ENCODE measurements at regions not wholly inside any gene's neighbourhood (a gene's known extent, or its start where the extent isn't known, plus 50 kb on each side); places are given as distances from the start of the nearest gene placed in this dataset.

- Histone ChIP-seq H3K4me2 (no peak overlapping the region), H3K9me3 (ENCODE audit: low read depth) (no peaks in the 10 kb centered on the region), H3K4me3 (no peak overlapping the region), H3K27me3 (no peaks in the 10 kb centered on the region), H3K9me2 (replicated peaks; ENCODE audit: insufficient read depth) (no peaks in the 10 kb centered on the region), H4K20me1 (ENCODE audit: insufficient read depth, poor library complexity, severe bottlenecking) (no peaks in the 10 kb centered on the region), H2AFZ (no peak overlapping the region), H3K79me2 (no peaks in the 10 kb centered on the region), H3K27ac (no peak overlapping the region), H3K36me3 (replicated peaks; ENCODE audit: insufficient read depth, low read depth) (no peaks in the 10 kb centered on the region), H3K4me1 (ENCODE audit: insufficient read depth) (no peaks in the 10 kb centered on the region)
- DNase-seq (ENCODE audit: low spot score): no peak
- WGBS (ENCODE audit: low lambda C conversion rate, missing lambda C conversion rate): 95% methylated on average over 2 of the region's 2 CpGs
- TF ChIP-seq EZH2 (IDR thresholded peaks at IDR 0.05; ENCODE audit: borderline replicate concordance) (no peak), EZH2phosphoT487 (IDR thresholded peaks at IDR 0.05; ENCODE audit: low read depth, severe bottlenecking, unreplicated experiment) (no peak)
- TF ChIP-seq, protein P1, sequence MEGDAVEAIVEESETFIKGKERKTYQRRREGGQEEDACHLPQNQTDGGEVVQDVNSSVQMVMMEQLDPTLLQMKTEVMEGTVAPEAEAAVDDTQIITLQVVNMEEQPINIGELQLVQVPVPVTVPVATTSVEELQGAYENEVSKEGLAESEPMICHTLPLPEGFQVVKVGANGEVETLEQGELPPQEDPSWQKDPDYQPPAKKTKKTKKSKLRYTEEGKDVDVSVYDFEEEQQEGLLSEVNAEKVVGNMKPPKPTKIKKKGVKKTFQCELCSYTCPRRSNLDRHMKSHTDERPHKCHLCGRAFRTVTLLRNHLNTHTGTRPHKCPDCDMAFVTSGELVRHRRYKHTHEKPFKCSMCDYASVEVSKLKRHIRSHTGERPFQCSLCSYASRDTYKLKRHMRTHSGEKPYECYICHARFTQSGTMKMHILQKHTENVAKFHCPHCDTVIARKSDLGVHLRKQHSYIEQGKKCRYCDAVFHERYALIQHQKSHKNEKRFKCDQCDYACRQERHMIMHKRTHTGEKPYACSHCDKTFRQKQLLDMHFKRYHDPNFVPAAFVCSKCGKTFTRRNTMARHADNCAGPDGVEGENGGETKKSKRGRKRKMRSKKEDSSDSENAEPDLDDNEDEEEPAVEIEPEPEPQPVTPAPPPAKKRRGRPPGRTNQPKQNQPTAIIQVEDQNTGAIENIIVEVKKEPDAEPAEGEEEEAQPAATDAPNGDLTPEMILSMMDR (IDR thresholded peaks at IDR 0.05; ENCODE audit: poor library complexity): no peak
These were observed 924.7 kb downstream of the SUCLG1 start for GRCh38 chr2:83534416-83534815.

GRCh38 chr2:83531206-83531826 is 927.8 kb downstream of the SUCLG1 start:
- Histone ChIP-seq H3K9me2 (replicated peaks; ENCODE audit: insufficient read depth) (no peaks in the 10 kb centered on the region), H3K36me3 (replicated peaks; ENCODE audit: insufficient read depth, low read depth) (no peaks in the 10 kb centered on the region), H3K9me3 (ENCODE audit: low read depth) (no peaks in the 10 kb centered on the region), H3K79me2 (no peaks in the 10 kb centered on the region), H3K27me3 (no peaks in the 10 kb centered on the region), H3K27ac (no peak overlapping the region), H3K4me2 (no peak overlapping the region), H4K20me1 (ENCODE audit: insufficient read depth, poor library complexity, severe bottlenecking) (no peaks in the 10 kb centered on the region), H3K4me3 (no peak overlapping the region), H2AFZ (no peak overlapping the region), H3K4me1 (ENCODE audit: insufficient read depth) (no peaks in the 10 kb centered on the region)
- no peak for DNase-seq (ENCODE audit: low spot score)
- TF ChIP-seq EZH2 (IDR thresholded peaks at IDR 0.05; ENCODE audit: borderline replicate concordance): no peak
- TF ChIP-seq EZH2phosphoT487 (IDR thresholded peaks at IDR 0.05; ENCODE audit: low read depth, severe bottlenecking, unreplicated experiment): no peak
- TF ChIP-seq, protein P1 (IDR thresholded peaks at IDR 0.05; ENCODE audit: poor library complexity): no peak
- 62% methylated on average over 5 of the region's 5 CpGs for WGBS (ENCODE audit: low lambda C conversion rate, missing lambda C conversion rate)

- H4K20me1 ChIP-seq (ENCODE audit: insufficient read depth, poor library complexity, severe bottlenecking): no peaks in the 10 kb centered on the region
- no peak for DNase-seq (ENCODE audit: low spot score)
- H3K79me2 ChIP-seq: no peaks in the 10 kb centered on the region
- no peaks in the 10 kb centered on the region for H3K9me3 ChIP-seq (ENCODE audit: low read depth)
- H3K9me2 ChIP-seq (replicated peaks; ENCODE audit: insufficient read depth): no peaks in the 10 kb centered on the region
- no peak overlapping the region for H2AFZ ChIP-seq
- H3K27me3 ChIP-seq: no peaks in the 10 kb centered on the region
- H3K27ac ChIP-seq: no peak overlapping the region
- no peaks in the 10 kb centered on the region for H3K36me3 ChIP-seq (replicated peaks; ENCODE audit: insufficient read depth, low read depth)
- TF ChIP-seq EZH2 (IDR thresholded peaks at IDR 0.05; ENCODE audit: borderline replicate concordance): no peak
- TF ChIP-seq, protein P1 (IDR thresholded peaks at IDR 0.05; ENCODE audit: poor library complexity): no peak
- no peak for TF ChIP-seq EZH2phosphoT487 (IDR thresholded peaks at IDR 0.05; ENCODE audit: low read depth, severe bottlenecking, unreplicated experiment)
- H3K4me1 ChIP-seq (ENCODE audit: insufficient read depth): no peaks in the 10 kb centered on the region
- H3K4me3 ChIP-seq: no peak overlapping the region
- WGBS (ENCODE audit: low lambda C conversion rate, missing lambda C conversion rate): 73% methylated on average over 1 of the region's 1 CpG
- no peak overlapping the region for H3K4me2 ChIP-seq
These were observed 930.3 kb downstream of the SUCLG1 start for GRCh38 chr2:83528767-83529166.
